ENCODE measurements at regions not wholly inside any gene's neighbourhood (a gene's known extent, or its start where the extent isn't known, plus 50 kb on each side); places are given as distances from the start of the nearest gene placed in this dataset.

DNA sequence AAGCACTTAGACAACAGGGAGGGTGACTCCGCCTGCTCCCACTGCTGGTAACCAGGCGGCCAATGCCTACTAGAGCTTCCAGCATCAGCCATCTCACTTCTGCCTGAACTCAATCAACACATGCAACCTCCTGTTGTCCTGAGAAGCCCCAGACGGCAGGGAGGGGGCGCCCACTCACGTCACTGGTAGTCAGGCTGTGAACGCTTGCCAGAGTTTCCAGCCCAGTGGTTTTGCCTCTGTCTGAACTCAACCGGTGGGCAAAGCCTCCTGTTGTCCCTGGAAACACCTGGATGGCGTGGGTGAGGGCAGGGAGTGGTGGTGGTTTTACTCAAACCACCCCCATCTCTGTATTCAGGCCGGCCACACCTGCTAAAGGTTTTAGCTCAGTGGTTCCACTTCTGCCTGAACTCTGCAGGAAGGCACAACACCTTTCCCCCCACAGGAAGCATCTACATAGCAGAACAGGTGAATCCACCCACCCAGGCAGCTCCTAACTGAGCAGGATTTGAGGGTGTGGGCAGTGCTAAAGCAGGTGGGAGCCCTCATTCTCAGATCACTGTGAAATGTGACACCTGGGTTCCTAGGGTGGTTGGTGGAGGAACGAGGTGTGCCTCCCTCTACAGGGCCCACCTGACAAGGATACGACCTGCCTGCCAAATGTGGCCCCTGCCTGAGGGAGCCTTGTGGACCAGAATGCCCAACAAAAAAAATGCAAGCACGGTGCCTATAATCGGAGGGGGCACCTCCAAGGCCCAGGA, 563.0 kb upstream of the SEMA3D start:
- TF ChIP-seq, protein P1, sequence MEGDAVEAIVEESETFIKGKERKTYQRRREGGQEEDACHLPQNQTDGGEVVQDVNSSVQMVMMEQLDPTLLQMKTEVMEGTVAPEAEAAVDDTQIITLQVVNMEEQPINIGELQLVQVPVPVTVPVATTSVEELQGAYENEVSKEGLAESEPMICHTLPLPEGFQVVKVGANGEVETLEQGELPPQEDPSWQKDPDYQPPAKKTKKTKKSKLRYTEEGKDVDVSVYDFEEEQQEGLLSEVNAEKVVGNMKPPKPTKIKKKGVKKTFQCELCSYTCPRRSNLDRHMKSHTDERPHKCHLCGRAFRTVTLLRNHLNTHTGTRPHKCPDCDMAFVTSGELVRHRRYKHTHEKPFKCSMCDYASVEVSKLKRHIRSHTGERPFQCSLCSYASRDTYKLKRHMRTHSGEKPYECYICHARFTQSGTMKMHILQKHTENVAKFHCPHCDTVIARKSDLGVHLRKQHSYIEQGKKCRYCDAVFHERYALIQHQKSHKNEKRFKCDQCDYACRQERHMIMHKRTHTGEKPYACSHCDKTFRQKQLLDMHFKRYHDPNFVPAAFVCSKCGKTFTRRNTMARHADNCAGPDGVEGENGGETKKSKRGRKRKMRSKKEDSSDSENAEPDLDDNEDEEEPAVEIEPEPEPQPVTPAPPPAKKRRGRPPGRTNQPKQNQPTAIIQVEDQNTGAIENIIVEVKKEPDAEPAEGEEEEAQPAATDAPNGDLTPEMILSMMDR (IDR thresholded peaks at IDR 0.05), result no peak
- H3K27me3 ChIP-seq, result no peaks in the 10 kb centered on the region
- no peak overlapping the region for H3K4me3 ChIP-seq
- H3K9me3 ChIP-seq, result peaks cover 10% of the 10 kb centered on the region
- intact Hi-C loops (cut with DNase I), result no loop called here
- no peaks in the 10 kb centered on the region for H3K4me1 ChIP-seq
- no peak overlapping the region for H3K27ac ChIP-seq
- no peak for DNase-seq
- H3K36me3 ChIP-seq, result no peaks in the 10 kb centered on the region
- no peak for ATAC-seq

DNA sequence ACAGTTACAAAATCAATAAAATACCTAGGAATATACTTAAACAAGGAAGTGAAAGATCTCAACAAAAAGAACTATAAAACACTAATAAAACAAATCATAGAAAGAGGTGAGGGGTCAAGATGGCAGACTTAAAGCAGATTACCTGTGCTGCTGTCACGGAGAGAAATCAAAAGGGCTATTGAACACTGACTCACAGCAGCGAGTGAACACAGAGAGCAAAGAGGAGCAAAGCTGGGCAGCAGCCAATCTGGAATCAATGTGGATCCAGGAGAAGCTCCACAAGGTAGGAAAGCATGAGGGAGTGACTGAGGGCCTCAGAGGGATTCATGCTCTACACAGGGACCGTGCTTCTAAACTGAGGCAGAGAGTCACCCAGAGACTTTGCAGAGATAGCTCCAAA, 562.0 kb upstream of the SEMA3D start:
- no peaks in the 10 kb centered on the region for H3K36me3 ChIP-seq

DNA sequence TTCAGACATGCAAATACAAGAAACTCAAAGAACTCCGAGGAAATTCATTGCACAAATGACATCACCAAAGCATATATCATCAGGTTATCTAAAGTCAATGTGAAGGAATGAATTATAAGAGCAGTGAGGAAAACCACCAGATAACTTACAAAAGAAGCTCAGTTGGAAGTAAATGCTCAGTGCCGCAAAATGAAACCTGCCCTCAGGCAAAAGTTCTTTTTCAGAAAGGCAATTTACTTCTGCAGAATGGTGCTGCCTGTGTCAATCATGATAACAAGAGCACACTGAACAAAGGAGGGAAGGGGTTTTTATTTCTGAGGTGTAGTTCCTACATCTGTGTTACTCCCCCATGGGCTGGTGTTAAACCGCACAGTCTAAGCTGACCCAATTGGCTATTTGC, 550.6 kb upstream of the SEMA3D start:
- H3K27me3 ChIP-seq, result no peaks in the 10 kb centered on the region
- no peak overlapping the region for H3K4me3 ChIP-seq
- ATAC-seq, result no peak
- intact Hi-C loops (cut with DNase I), result no loop called here
- no peaks in the 10 kb centered on the region for H3K4me1 ChIP-seq
- TF ChIP-seq, protein P1 (IDR thresholded peaks at IDR 0.05), result no peak
- H3K36me3 ChIP-seq, result no peaks in the 10 kb centered on the region
- no peak overlapping the region for H3K27ac ChIP-seq
- H3K9me3 ChIP-seq, result no peaks in the 10 kb centered on the region
- DNase-seq, result no peak

More for the DNA sequence above, 562.0 kb upstream of the SEMA3D start:
- no peak overlapping the region for H3K27ac ChIP-seq
- TF ChIP-seq, protein P1 (IDR thresholded peaks at IDR 0.05), result no peak
- H3K9me3 ChIP-seq, result peaks cover 10% of the 10 kb centered on the region
- no peaks in the 10 kb centered on the region for H3K4me1 ChIP-seq
- no peaks in the 10 kb centered on the region for H3K27me3 ChIP-seq
- H3K4me3 ChIP-seq, result no peak overlapping the region
- DNase-seq (no peak), ATAC-seq (no peak)
- intact Hi-C loops (cut with DNase I), result no loop called here

DNA sequence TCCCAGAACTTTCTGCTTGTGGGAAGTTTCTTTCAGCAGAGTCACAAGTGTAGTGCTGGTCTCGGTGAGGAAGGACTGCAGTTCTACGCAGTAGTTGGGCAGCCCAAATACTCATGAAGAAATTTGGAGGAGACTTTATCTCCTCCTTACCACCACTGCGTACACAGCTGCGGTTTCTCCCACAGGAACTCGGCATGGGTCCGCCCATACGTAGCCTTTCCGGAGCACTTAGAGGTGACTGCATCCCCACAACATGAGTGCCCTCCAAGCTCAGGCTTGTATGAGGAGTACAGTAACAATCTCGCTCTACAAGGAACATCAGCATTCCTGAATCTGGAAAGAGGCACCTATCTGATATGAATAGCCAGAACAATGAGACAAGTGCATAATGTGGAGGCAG, 549.2 kb upstream of the SEMA3D start:
- Histone ChIP-seq H3K27me3 (no peaks in the 10 kb centered on the region), H3K9me3 (no peaks in the 10 kb centered on the region), H3K36me3 (no peaks in the 10 kb centered on the region), H3K4me3 (no peak overlapping the region), H3K4me1 (no peaks in the 10 kb centered on the region), H3K27ac (no peak overlapping the region)
- ATAC-seq (peak; percentile 57), DNase-seq (no peak)
- TF ChIP-seq, protein P1 (IDR thresholded peaks at IDR 0.05), result no peak
- intact Hi-C loops (cut with DNase I), result no loop called here

DNA sequence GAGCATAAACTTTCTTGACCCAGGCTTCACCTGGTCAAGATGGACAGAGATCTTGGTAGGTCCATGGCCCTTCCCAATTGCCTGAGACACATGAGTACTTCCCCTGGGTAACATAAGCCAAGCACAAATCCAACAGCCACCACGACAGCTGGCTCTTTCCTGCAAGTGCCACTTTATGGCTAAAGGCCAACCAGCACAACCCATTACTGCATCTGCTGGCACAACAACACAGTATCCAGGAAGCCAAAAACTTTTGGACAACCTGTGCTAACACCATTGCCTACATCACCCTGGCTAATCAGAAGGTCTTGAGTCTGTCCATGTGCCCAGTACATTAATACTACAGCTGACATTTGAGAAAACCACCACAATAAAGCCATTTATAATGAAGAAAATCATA, 548.0 kb upstream of the SEMA3D start:
- ATAC-seq (no peak), DNase-seq (no peak)

More for the DNA sequence above, 548.0 kb upstream of the SEMA3D start:
- intact Hi-C loops (cut with DNase I), result no loop called here
- TF ChIP-seq, protein P1 (IDR thresholded peaks at IDR 0.05), result no peak
- no peaks in the 10 kb centered on the region for H3K4me1 ChIP-seq
- H3K36me3 ChIP-seq, result no peaks in the 10 kb centered on the region
- no peak overlapping the region for H3K27ac ChIP-seq
- no peaks in the 10 kb centered on the region for H3K9me3 ChIP-seq
- no peaks in the 10 kb centered on the region for H3K27me3 ChIP-seq
- no peak overlapping the region for H3K4me3 ChIP-seq

Data from upper lobe of right lung (tissue), 1 donor.